Neutrophil (primary cell): ENCODE measurements at regions not wholly inside any gene's neighbourhood (a gene's known extent, or its start where the extent isn't known, plus 50 kb on each side); places are given as distances from the start of the nearest gene placed in this dataset.

Experiments used
- H3K27ac ChIP-seq: fragments of 200-600 bp; sonication (generic); 2 replicates; pipeline ENCODE4 v1.5.1; 2016; ENCODE audit warnings: mild to moderate bottlenecking, moderate library complexity
- H3K27me3 ChIP-seq: fragments of 200-600 bp; sonication (generic); 2 replicates; pipeline ENCODE4 v1.6.0; 2016; ENCODE audit warnings: mild to moderate bottlenecking
- H3K36me3 ChIP-seq: fragments of 200-600 bp; sonication (generic); 2 replicates; pipeline ENCODE4 v1.5.1; 2017
- H3K4me1 ChIP-seq, 2 experiments: fragments of 200-600 bp in 1 of 2; sonication (generic) in 1 of 2; 1 replicate in 1 of 2; 2 replicates in 1 of 2; pipeline versions ENCODE4 v1.5.1 to v1.6.1; 2013 to 2016; ENCODE audit warnings: low read depth in 1 of 2, low read length in 1 of 2, mild to moderate bottlenecking in 1 of 2, moderate library complexity in 1 of 2; ENCODE audit not compliant: control insufficient read depth in 1 of 2, insufficient read depth in 1 of 2
- H3K4me3 ChIP-seq, 2 experiments: fragments of 200-600 bp in 1 of 2; sonication (generic) in 1 of 2; 1 replicate in 1 of 2; 2 replicates in 1 of 2; pipeline ENCODE4 v1.5.1; 2013 to 2016; ENCODE audit warnings: low read depth in 1 of 2, low read length in 1 of 2, mild to moderate bottlenecking in 1 of 2, moderate library complexity in 1 of 2
- H3K9me3 ChIP-seq: fragments of 200-600 bp; sonication (generic); 2 replicates; pipeline ENCODE4 v1.5.1; 2016
- TF ChIP-seq, protein P1 (sequence below): fragments of 200-600 bp; sonication (generic); IDR thresholded peaks from 2 replicates; pipeline ENCODE4 v1.5.1; 2016; ENCODE audit warnings: antibody characterized with exemption

DNA sequence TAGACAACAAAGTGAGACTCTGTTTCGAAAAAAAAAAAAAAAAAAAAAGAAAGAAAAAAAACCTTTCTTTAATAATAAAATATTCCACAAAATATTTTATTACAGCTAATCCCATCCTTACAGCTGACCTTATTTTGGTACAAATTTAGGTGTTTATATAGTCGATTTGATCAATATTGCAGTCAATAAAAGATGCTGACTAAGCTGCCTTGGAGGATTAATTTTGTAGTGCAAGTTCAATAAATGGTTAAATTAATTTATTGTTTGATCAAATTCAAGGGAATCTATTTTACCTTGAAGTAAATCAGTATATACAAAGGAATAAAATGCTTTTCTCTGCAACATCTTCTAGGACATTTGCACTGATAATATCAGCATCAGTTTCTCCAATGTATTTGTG, 1764.3 kb downstream of the NCAM2 start:
- H3K4me3 ChIP-seq: no peak overlapping the region
- H3K9me3 ChIP-seq: no peaks in the 10 kb centered on the region
- no peaks in the 10 kb centered on the region for H3K4me1 ChIP-seq
- H3K27ac ChIP-seq: no peak overlapping the region
- H3K36me3 ChIP-seq: no peaks in the 10 kb centered on the region
- TF ChIP-seq, protein P1, sequence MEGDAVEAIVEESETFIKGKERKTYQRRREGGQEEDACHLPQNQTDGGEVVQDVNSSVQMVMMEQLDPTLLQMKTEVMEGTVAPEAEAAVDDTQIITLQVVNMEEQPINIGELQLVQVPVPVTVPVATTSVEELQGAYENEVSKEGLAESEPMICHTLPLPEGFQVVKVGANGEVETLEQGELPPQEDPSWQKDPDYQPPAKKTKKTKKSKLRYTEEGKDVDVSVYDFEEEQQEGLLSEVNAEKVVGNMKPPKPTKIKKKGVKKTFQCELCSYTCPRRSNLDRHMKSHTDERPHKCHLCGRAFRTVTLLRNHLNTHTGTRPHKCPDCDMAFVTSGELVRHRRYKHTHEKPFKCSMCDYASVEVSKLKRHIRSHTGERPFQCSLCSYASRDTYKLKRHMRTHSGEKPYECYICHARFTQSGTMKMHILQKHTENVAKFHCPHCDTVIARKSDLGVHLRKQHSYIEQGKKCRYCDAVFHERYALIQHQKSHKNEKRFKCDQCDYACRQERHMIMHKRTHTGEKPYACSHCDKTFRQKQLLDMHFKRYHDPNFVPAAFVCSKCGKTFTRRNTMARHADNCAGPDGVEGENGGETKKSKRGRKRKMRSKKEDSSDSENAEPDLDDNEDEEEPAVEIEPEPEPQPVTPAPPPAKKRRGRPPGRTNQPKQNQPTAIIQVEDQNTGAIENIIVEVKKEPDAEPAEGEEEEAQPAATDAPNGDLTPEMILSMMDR: no peak
- no peaks in the 10 kb centered on the region for H3K27me3 ChIP-seq

- Histone ChIP-seq H3K9me3 (no peaks in the 10 kb centered on the region), H3K4me3 (no peak overlapping the region), H3K4me1 (no peaks in the 10 kb centered on the region), H3K27ac (no peak overlapping the region), H3K36me3 (no peaks in the 10 kb centered on the region), H3K27me3 (no peaks in the 10 kb centered on the region)
- TF ChIP-seq, protein P1: no peak
Measured at GRCh38 chr21:22763442-22763841, 1765.2 kb downstream of the NCAM2 start.

GRCh38 chr21:22764222-22764621, 1766.0 kb downstream of the NCAM2 start:
- Histone ChIP-seq H3K9me3 (no peaks in the 10 kb centered on the region), H3K4me1 (no peaks in the 10 kb centered on the region), H3K27me3 (no peaks in the 10 kb centered on the region), H3K27ac (no peak overlapping the region), H3K4me3 (no peak overlapping the region), H3K36me3 (no peaks in the 10 kb centered on the region)
- TF ChIP-seq, protein P1: no peak

- TF ChIP-seq, protein P1: no peak
Measured at GRCh38 chr21:22791376-22791775, 1793.2 kb downstream of the NCAM2 start.

DNA sequence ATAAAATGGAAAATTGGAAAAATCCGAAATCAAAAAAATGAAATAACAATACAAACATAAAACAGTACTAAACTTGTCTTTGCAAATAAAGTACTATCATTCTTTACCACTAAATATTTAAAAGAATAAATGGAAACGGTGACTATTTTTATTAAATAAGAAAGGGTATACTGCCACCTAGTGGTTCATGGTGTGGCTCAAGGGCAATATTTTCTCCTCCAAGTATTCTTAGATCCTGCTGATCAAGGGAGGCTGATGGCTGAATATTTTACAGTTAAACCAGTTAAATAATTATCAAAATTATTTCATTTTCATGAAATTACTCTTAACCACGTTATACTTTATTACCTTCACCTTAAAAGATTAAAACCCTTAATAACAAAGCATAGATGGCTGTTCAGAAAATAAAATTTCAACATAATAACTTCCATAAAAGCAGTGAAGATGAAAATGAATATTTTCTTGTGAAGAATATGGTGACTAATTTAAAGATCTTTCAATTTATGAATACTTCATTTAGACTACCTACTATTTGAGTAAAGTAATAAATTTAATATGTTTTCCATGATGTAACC, 1793.9 kb downstream of the NCAM2 start:
- Histone ChIP-seq H3K27ac (no peak overlapping the region), H3K36me3 (no peaks in the 10 kb centered on the region), H3K9me3 (no peaks in the 10 kb centered on the region), H3K4me1 (no peaks in the 10 kb centered on the region), H3K27me3 (no peaks in the 10 kb centered on the region), H3K4me3 (no peak overlapping the region)
- TF ChIP-seq, protein P1: peak; percentile 39

More at GRCh38 chr21:22791376-22791775, 1793.2 kb downstream of the NCAM2 start:
- no peak overlapping the region for H3K4me3 ChIP-seq
- H3K4me1 ChIP-seq: no peaks in the 10 kb centered on the region
- no peaks in the 10 kb centered on the region for H3K9me3 ChIP-seq
- H3K27me3 ChIP-seq: no peaks in the 10 kb centered on the region
- no peaks in the 10 kb centered on the region for H3K36me3 ChIP-seq
- H3K27ac ChIP-seq: no peak overlapping the region

DNA sequence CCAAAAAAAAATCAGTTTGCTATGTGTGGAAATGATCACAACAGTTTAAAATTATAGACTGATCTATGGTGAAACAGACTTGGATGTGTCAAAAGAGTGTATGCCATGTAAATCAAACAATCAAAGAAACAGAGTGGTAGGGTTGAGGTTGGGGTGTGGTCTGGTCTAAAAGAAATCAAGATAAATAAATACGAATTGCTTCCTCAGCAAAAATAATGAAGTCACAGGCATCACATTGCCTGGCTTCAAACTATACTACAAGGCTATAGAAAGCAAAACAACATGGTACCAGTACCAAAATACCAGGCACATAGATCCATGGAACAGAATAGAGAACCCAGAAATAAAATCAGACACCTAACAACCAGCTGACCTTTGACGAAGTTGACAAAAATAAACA, 1796.9 kb downstream of the NCAM2 start:
- TF ChIP-seq, protein P1: no peak
- Histone ChIP-seq H3K36me3 (no peaks in the 10 kb centered on the region), H3K27ac (no peak overlapping the region), H3K4me3 (no peak overlapping the region), H3K9me3 (no peaks in the 10 kb centered on the region), H3K4me1 (no peaks in the 10 kb centered on the region), H3K27me3 (no peaks in the 10 kb centered on the region)
